HCT116 (cell line): ENCODE measurements at regions not wholly inside any gene's neighbourhood (a gene's known extent, or its start where the extent isn't known, plus 50 kb on each side); places are given as distances from the start of the nearest gene placed in this dataset.

ENCODE experiments used
- EZH2 ChIP-seq: fragments of 200-600 bp; sonication (generic); IDR thresholded peaks from 2 replicates; pipeline ENCODE4 v1.6.1; 2017; ENCODE audit warnings: antibody characterized with exemption, mixed run types
- EZH2phosphoT487 ChIP-seq: fragments of 200-600 bp; IDR thresholded peaks from 2 replicates; pipeline ENCODE4 v1.6.1; 2018; ENCODE audit warnings: antibody characterized with exemption, borderline replicate concordance
- FOSL1 ChIP-seq: IDR thresholded peaks from 2 replicates; pipeline ENCODE4 v1.6.1; 2012; ENCODE audit warnings: low read depth
- POLR2AphosphoS5 ChIP-seq: IDR thresholded peaks from 2 replicates; pipeline ENCODE4 v1.6.1; 2011; ENCODE audit warnings: mild to moderate bottlenecking, low read depth, low read length, moderate library complexity
- RAD21 ChIP-seq: IDR thresholded peaks from 2 replicates; pipeline ENCODE4 v1.6.1; 2012; ENCODE audit warnings: low read depth, mild to moderate bottlenecking
- SIN3A ChIP-seq: IDR thresholded peaks from 2 replicates; pipeline ENCODE4 v1.6.1; 2012; ENCODE audit warnings: low read depth
- YY1 ChIP-seq: IDR thresholded peaks from 2 replicates; pipeline ENCODE4 v1.6.1; 2011; ENCODE audit warnings: low read length, low read depth, moderate library complexity, mild to moderate bottlenecking; ENCODE audit not compliant: insufficient replicate concordance; ENCODE audit errors: extremely low read depth
- TF ChIP-seq, protein P1 (sequence below): IDR thresholded peaks from 2 replicates; pipeline ENCODE4 v1.6.1; 2012
- TF ChIP-seq, protein P2 (sequence below): IDR thresholded peaks from 2 replicates; pipeline ENCODE4 v1.6.1; 2012
- TF ChIP-seq, protein P3 (sequence below), 3 experiments: fragments of 200-600 bp in 1 of 3; sonication (generic) in 1 of 3; IDR thresholded peaks in 2 of 3; conservative IDR thresholded peaks in 1 of 3; 2 replicates each; pipeline ENCODE4 v1.5.1; 2012 to 2017; ENCODE audit warnings: low read depth in 2 of 3, low read length in 2 of 3, antibody characterized with exemption in 1 of 3, borderline replicate concordance in 1 of 3, control low read depth in 1 of 3, mild to moderate bottlenecking in 1 of 3, mixed read lengths in 1 of 3, mixed run types in 1 of 3, moderate library complexity in 1 of 3; ENCODE audit not compliant: insufficient read depth in 1 of 3

DNA sequence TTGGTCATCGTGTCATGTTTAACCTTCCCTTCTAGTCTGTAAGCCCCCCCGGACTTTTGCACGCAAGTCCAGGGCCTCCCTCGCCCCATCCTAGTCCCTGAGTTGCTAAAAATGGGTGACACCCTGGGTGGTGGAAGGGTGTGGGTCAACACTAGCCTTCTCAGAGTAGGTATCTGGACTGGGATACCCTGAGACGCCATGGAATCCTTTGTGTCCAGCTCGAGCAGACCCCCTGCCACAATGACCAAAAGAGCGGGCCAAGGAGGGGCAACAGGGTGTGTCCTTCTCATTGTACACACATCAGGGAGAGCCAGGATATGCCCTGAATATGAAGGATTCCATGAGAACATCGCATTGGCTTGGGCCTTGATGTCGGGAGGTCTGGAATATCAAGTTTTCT is 67.5 kb upstream of the ATP12A start:
- TF ChIP-seq EZH2 (no peak), EZH2phosphoT487 (no peak), YY1 (no peak), POLR2AphosphoS5 (no peak), FOSL1 (no peak), SIN3A (no peak), RAD21 (no peak)
- TF ChIP-seq, protein P1, sequence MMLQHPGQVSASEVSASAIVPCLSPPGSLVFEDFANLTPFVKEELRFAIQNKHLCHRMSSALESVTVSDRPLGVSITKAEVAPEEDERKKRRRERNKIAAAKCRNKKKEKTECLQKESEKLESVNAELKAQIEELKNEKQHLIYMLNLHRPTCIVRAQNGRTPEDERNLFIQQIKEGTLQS, result no peak
- TF ChIP-seq, protein P2, sequence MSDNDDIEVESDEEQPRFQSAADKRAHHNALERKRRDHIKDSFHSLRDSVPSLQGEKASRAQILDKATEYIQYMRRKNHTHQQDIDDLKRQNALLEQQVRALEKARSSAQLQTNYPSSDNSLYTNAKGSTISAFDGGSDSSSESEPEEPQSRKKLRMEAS, result no peak
- TF ChIP-seq, protein P3, sequence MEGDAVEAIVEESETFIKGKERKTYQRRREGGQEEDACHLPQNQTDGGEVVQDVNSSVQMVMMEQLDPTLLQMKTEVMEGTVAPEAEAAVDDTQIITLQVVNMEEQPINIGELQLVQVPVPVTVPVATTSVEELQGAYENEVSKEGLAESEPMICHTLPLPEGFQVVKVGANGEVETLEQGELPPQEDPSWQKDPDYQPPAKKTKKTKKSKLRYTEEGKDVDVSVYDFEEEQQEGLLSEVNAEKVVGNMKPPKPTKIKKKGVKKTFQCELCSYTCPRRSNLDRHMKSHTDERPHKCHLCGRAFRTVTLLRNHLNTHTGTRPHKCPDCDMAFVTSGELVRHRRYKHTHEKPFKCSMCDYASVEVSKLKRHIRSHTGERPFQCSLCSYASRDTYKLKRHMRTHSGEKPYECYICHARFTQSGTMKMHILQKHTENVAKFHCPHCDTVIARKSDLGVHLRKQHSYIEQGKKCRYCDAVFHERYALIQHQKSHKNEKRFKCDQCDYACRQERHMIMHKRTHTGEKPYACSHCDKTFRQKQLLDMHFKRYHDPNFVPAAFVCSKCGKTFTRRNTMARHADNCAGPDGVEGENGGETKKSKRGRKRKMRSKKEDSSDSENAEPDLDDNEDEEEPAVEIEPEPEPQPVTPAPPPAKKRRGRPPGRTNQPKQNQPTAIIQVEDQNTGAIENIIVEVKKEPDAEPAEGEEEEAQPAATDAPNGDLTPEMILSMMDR (IDR thresholded peaks at IDR 0.05 in 2 of 3, conservative IDR thresholded peaks at IDR 0.05 in 1 of 3; ENCODE audit: borderline replicate concordance in 1 of 3, insufficient read depth in 1 of 3, low read depth in 2 of 3, low read length in 2 of 3), result no peak
